ENCODE measurements at regions not wholly inside any gene's neighbourhood (a gene's known extent, or its start where the extent isn't known, plus 50 kb on each side); places are given as distances from the start of the nearest gene placed in this dataset.

DNA sequence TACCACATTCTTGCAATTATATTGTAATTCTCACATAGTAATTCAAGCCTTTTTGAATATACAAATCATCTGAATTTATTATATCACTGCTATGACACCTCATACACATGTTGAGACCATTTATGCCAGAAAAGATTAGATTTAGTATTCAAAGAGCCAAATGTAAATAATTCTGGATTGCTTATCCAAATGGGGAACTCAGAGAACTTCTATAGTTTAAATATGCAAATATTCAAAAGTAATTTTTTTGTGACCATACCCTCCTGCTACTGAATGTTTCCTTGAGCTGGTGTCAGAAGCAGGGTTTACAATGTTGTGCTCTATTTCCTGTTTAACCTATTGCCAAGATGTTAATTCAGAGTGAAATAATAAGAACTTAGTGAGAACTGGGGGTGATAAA is 372.2 kb downstream of the TRIML1 start:
- no peaks in the 10 kb centered on the region for H3K27me3 ChIP-seq (ENCODE audit: low read depth)
- H3K4me1 ChIP-seq, result no peaks in the 10 kb centered on the region
- H3K4me3 ChIP-seq, result no peak overlapping the region
- no peak for DNase-seq (ENCODE audit: low spot score in 2 of 2)
- H3K36me3 ChIP-seq (replicated peaks), result no peaks in the 10 kb centered on the region
- in situ Hi-C loops (cut with MboI; ENCODE audit: low sequenced_read_pairs), result no loop called here
- no peaks in the 10 kb centered on the region for H3K9me3 ChIP-seq

DNA sequence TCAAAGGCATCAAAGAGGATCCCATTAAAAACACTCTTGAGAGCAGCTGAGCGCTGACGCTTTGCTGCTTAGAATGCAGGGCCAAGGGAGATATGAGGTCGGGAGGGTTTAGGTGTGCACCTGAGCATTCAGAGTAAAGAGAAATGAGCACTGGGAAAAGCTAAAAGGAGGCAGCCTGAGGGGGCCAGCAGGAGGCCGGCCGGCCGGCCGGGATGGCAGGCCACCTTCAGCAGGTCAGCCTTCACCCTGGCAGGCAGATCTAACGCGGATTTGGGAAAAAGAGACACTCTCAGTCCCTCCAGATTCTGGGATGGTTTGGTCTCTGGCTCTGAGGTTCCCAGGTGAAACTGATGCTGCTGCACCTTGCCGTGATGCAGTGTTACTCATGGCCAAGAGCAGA is 393.5 kb downstream of the TRIML1 start:
- DNase-seq (ENCODE audit: low spot score in 2 of 2), result no peak
- H3K9me3 ChIP-seq, result no peaks in the 10 kb centered on the region
- H3K27me3 ChIP-seq (ENCODE audit: low read depth), result no peaks in the 10 kb centered on the region
- no peaks in the 10 kb centered on the region for H3K4me1 ChIP-seq
- H3K36me3 ChIP-seq (replicated peaks), result no peaks in the 10 kb centered on the region
- H3K4me3 ChIP-seq, result no peak overlapping the region
- in situ Hi-C loops (cut with MboI; ENCODE audit: low sequenced_read_pairs), result no loop called here

DNA sequence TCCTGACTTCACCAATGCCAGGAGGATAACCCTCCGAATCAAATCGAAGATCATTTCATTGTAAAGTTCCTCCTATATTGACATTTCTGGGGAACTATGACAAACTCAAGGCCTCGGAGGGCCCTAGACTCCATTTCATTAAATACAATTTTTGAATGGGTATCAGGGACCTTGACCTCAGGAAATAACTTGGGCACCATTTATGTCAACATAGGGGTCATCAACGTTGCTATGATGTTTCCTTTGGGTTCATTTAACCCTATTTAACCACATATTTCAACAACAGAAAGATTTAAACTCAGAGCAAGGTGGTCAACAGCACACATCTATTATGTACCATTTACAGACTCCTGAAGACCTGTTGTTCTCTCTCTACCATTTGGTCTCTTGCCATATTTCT is 395.1 kb downstream of the TRIML1 start:
- Histone ChIP-seq H3K9me3 (no peaks in the 10 kb centered on the region), H3K27me3 (ENCODE audit: low read depth) (no peaks in the 10 kb centered on the region), H3K36me3 (replicated peaks) (no peaks in the 10 kb centered on the region), H3K4me1 (no peaks in the 10 kb centered on the region), H3K4me3 (no peak overlapping the region)
- no peak for DNase-seq (ENCODE audit: low spot score in 2 of 2)
- in situ Hi-C loops (cut with MboI; ENCODE audit: low sequenced_read_pairs), result no loop called here

DNA sequence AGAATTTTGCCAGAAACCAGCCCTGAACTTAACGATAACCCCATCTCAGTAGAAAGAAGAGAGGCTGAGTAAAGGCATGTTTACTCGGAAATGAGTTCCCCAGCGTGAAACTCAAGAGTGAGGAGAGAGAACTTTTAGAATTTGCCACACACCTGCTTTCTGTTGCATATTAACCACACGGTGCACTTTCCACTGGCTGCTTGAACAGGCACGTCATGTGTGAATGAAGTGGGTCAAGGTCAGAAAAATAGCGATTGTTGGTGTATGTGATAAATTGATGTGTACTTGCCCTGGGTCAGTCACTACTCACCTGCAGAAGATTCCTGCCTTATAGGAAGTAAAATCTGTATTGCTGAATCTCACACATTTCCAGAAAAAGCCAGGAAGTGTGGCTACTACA is 395.7 kb downstream of the TRIML1 start:
- in situ Hi-C loops (cut with MboI; ENCODE audit: low sequenced_read_pairs), result no loop called here
- Histone ChIP-seq H3K4me1 (no peaks in the 10 kb centered on the region), H3K36me3 (replicated peaks) (no peaks in the 10 kb centered on the region), H3K4me3 (no peak overlapping the region), H3K9me3 (no peaks in the 10 kb centered on the region), H3K27me3 (ENCODE audit: low read depth) (no peaks in the 10 kb centered on the region)
- no peak for DNase-seq (ENCODE audit: low spot score in 2 of 2)

DNA sequence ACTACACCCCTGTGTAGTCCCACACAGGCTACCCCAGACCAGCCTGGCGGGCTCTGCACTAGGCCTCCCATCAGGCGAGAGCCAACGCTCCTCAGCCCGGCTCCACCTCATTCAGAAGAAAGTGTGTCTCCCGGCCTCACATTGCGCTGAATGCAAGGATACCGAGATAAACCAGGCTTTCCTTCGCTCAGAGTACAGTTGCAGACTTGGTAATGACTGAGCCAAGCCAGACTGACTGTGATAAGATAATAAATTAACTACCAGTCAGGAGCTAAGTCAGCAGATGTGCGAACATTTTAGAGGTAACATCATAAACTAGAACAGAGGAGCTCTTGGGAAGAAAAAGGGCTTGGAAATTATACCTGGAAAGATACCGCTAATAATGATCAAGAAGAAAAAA is 397.6 kb downstream of the TRIML1 start:
- H3K4me1 ChIP-seq, result no peaks in the 10 kb centered on the region
- in situ Hi-C loops (cut with MboI; ENCODE audit: low sequenced_read_pairs), result no loop called here

DNA sequence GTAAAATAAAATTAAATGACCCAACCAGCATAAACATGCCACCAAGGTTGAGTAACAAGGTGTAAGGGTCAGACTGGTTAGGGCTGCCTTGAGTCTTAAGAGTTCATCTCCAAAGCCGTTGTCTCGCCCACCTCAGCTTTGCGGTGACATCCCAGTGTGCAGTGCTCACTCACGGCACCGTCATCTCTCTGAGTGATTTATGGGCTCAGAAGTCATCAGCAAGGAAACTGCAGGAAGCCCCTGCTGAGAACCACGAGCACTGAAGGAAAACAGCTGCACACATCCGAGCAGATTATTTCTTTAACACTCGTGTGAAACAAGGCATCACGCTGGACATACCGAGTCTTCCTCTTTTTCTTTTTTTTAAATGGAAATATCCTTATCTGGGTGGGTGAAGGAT is 411.1 kb downstream of the TRIML1 start:
- no peak for DNase-seq (ENCODE audit: low spot score in 2 of 2)
- no peaks in the 10 kb centered on the region for H3K4me1 ChIP-seq
- H3K4me3 ChIP-seq, result no peak overlapping the region
- in situ Hi-C loops (cut with MboI; ENCODE audit: low sequenced_read_pairs), result no loop called here
- no peaks in the 10 kb centered on the region for H3K36me3 ChIP-seq (replicated peaks)
- H3K9me3 ChIP-seq, result no peaks in the 10 kb centered on the region
- H3K27me3 ChIP-seq (ENCODE audit: low read depth), result no peaks in the 10 kb centered on the region

More for the DNA sequence above, 397.6 kb downstream of the TRIML1 start:
- Histone ChIP-seq H3K27me3 (ENCODE audit: low read depth) (no peaks in the 10 kb centered on the region), H3K4me3 (no peak overlapping the region), H3K9me3 (no peaks in the 10 kb centered on the region), H3K36me3 (replicated peaks) (no peaks in the 10 kb centered on the region)
- DNase-seq (ENCODE audit: low spot score in 2 of 2), result no peak

DNA sequence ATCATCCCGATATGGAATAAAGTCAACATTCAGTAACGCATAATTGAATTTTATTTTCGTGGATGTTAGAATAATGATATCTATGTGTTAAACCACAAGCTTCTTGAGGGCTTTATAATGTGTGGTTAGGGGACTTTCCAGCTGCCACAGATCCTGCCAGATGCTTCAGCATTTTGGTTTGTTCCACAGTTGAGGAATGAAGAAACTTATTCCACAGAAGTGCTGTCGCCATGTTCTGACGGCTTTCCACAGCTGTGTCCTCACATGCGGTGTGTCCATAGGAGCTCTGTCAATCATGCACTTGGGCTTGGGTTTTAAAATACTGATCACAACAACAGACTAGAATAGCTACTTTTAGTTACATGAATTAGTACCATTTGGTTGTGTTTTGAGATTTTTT is 411.9 kb downstream of the TRIML1 start:
- in situ Hi-C loops (cut with MboI; ENCODE audit: low sequenced_read_pairs), result no loop called here
- no peak for DNase-seq (ENCODE audit: low spot score in 2 of 2)
- H3K36me3 ChIP-seq (replicated peaks), result no peaks in the 10 kb centered on the region
- no peaks in the 10 kb centered on the region for H3K4me1 ChIP-seq
- no peaks in the 10 kb centered on the region for H3K27me3 ChIP-seq (ENCODE audit: low read depth)
- H3K4me3 ChIP-seq, result no peak overlapping the region
- H3K9me3 ChIP-seq, result no peaks in the 10 kb centered on the region

DNA sequence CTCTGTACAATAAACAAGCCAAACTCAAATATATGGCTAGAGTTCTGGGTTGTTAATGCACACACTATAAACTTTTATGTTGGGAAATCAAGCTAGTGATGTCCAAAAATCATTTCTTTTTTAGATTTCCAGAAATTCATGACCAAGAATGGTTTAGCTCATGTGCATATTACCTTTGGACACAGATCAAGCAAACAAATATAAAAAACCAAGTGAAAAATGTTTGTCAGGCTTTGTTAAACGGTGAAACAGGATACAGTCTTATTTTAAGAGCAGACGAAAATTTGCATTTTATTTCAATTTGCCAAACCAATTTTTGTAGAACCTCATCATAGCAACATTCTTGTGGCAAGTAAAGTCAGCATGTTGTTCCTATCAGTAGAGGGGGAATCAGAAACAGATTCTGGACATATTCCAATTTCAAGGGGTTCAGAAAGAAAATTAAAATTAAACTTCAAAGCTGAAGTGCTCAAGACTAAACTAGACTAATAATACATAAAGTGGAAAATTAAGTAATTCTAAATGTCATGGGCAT is 413.6 kb downstream of the TRIML1 start:
- H3K4me1 ChIP-seq, result no peaks in the 10 kb centered on the region
- no peaks in the 10 kb centered on the region for H3K27me3 ChIP-seq (ENCODE audit: low read depth)
- H3K9me3 ChIP-seq, result no peaks in the 10 kb centered on the region
- H3K36me3 ChIP-seq (replicated peaks), result no peaks in the 10 kb centered on the region
- in situ Hi-C loops (cut with MboI; ENCODE audit: low sequenced_read_pairs), result no loop called here
- no peak for DNase-seq (ENCODE audit: low spot score in 2 of 2)
- H3K4me3 ChIP-seq, result no peak overlapping the region

DNA sequence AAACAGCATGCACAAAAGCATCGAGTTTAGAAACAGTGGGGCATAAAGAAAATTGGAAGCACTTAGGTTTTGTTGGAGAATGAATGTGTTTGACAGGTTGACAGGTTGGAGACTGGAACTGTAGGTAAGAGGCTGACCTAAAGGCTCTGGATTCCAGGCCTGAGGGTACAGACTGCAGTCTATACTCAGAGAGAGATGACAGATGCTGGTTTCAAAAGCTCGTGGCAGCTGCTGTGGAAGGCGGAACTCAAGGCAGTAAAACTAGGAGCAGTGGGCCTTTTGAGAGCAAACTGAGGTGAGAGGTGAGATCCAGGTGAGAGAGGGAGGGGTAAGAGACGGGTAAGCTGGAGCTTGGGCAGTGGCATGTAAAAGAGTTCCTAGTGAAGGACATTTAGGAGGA is 415.2 kb downstream of the TRIML1 start:
- no peaks in the 10 kb centered on the region for H3K4me1 ChIP-seq
- H3K4me3 ChIP-seq, result no peak overlapping the region
- DNase-seq (ENCODE audit: low spot score in 2 of 2), result no peak
- no peaks in the 10 kb centered on the region for H3K27me3 ChIP-seq (ENCODE audit: low read depth)
- H3K9me3 ChIP-seq, result no peaks in the 10 kb centered on the region
- no peaks in the 10 kb centered on the region for H3K36me3 ChIP-seq (replicated peaks)
- in situ Hi-C loops (cut with MboI; ENCODE audit: low sequenced_read_pairs), result no loop called here

DNA sequence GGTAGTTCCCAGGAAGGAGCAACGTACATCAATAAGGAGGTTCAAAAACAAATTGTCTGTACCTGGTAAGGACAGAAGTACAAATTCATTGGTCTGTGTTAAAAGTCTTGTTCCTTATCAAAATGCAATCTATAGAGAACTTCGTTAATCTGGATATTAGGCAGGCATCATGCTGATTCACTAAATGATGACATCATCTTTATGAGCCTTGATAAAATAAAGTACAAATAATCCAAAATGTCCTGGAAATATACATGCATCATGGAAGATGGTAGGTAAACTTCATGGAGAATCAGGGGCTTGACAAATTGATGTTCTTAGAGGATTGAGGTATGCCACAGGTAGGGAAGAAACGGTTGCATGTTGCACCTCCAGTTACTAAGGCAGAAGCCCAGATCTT is 433.9 kb downstream of the TRIML1 start:
- Histone ChIP-seq H3K36me3 (replicated peaks) (no peaks in the 10 kb centered on the region), H3K9me3 (no peaks in the 10 kb centered on the region), H3K27me3 (ENCODE audit: low read depth) (no peaks in the 10 kb centered on the region), H3K4me1 (no peaks in the 10 kb centered on the region), H3K4me3 (no peak overlapping the region)
- in situ Hi-C loops (cut with MboI; ENCODE audit: low sequenced_read_pairs), result no loop called here
- no peak for DNase-seq (ENCODE audit: low spot score in 2 of 2)

DNA sequence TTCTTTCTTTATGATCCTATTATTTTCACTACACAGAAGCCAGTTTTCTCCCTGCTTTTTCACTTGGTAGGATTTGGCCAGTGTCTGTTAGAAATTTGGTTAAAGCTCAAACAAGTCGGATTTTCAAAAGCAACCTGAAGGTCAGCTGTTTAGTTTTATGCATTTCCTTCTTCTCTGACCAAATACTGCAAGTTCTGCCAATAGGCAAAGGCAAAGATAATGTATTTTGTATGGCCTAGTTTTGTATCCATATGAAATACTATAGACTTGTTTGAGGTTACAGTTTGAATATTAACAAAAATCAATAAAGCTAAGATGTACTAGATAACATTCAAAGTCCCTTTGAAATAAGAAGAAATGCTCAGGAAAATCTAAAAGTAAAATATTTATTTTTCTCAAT is 439.4 kb downstream of the TRIML1 start:
- in situ Hi-C loops (cut with MboI; ENCODE audit: low sequenced_read_pairs), result no loop called here
- H3K27me3 ChIP-seq (ENCODE audit: low read depth), result no peaks in the 10 kb centered on the region
- no peaks in the 10 kb centered on the region for H3K36me3 ChIP-seq (replicated peaks)
- H3K4me1 ChIP-seq, result no peaks in the 10 kb centered on the region
- H3K4me3 ChIP-seq, result no peak overlapping the region
- H3K9me3 ChIP-seq, result no peaks in the 10 kb centered on the region
- no peak for DNase-seq (ENCODE audit: low spot score in 2 of 2)

DNA sequence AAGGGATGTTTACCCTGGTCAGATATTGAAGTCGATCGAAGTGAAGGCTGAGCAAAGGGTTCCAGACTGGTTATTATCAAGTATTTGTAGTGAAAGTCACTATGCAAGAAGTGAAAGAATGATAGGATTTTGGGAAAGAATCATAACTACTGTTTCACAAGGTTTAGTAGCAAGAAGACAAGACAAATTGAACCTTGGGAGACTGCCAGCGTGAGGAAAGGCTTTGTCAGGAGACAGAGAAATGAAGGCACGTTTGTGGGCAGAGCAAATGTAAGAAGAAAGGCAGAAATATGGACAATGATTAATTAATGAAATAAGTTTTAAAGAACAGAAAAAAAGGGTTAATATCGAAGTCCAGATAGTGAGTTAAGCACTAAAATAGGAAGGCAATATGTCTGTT is 456.8 kb downstream of the TRIML1 start:
- Histone ChIP-seq H3K9me3 (no peaks in the 10 kb centered on the region), H3K4me1 (no peaks in the 10 kb centered on the region), H3K27me3 (ENCODE audit: low read depth) (no peaks in the 10 kb centered on the region), H3K4me3 (no peak overlapping the region), H3K36me3 (replicated peaks) (no peaks in the 10 kb centered on the region)
- in situ Hi-C loops (cut with MboI; ENCODE audit: low sequenced_read_pairs), result no loop called here
- no peak for DNase-seq (ENCODE audit: low spot score in 2 of 2)

DNA sequence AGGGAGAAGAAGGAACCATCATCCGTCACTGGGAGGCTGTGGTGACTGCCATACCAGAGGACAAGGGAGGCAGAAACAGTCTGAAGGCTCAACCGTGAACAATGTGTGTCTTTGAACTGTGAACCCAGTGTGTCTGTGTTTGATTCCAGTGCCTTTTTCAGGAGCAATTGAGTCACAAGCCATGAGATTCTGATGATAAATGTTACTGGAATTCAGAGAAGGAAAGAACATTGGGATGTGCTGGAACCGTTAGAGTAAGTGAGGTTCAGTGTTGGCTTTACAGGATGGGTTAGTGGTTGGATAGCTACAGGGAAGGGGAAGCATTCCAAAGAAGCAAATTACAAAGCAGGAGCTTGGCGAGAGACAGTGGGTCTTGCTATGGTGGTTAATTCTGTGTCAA is 464.4 kb downstream of the TRIML1 start:
- in situ Hi-C loops (cut with MboI; ENCODE audit: low sequenced_read_pairs), result no loop called here

DNA sequence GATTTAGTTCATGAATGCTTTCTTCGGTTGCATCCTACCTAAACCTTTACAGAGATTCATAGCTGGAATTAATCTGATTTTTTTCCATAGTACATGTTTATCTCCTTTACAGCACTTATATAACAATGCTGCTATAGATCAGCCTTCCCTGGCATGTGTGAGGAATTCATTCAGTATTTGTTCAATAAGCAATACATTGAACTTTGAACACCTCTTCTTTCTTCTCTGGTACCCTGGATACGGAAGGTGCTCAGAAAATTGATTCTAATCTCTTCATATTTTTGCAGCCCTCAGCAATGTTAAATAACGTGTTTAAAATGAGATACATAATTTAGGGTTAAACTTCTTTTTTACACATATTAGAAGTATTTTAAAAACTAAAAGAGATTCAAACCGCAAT is 467.4 kb downstream of the TRIML1 start:
- H3K27me3 ChIP-seq (ENCODE audit: low read depth), result no peaks in the 10 kb centered on the region
- H3K4me1 ChIP-seq, result no peaks in the 10 kb centered on the region
- DNase-seq (ENCODE audit: low spot score in 2 of 2), result no peak
- no peak overlapping the region for H3K4me3 ChIP-seq
- no peaks in the 10 kb centered on the region for H3K36me3 ChIP-seq (replicated peaks)
- in situ Hi-C loops (cut with MboI; ENCODE audit: low sequenced_read_pairs), result no loop called here
- no peaks in the 10 kb centered on the region for H3K9me3 ChIP-seq

More for the DNA sequence above, 464.4 kb downstream of the TRIML1 start:
- Histone ChIP-seq H3K4me1 (no peaks in the 10 kb centered on the region), H3K36me3 (replicated peaks) (no peaks in the 10 kb centered on the region), H3K4me3 (no peak overlapping the region), H3K27me3 (ENCODE audit: low read depth) (no peaks in the 10 kb centered on the region), H3K9me3 (no peaks in the 10 kb centered on the region)
- no peak for DNase-seq (ENCODE audit: low spot score in 2 of 2)

DNA sequence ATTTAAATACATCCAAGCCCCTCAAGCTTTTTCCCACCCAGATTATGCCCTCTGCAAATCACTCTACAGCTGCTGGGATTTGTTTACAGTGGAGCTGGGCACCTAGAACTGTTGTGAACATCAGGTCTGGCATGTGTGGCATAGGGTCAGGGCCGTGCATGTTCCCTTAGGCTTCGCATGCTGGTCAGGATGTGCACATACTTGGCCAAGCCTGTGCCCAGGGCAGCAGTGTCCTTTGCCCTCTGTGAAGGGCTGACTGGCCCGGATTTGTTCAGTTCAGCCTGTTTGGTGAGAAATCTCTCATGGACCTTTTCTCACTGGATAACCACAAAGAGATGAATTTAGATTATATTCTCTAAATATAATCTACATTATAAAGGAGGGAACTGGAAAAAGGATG is 471.9 kb downstream of the TRIML1 start:
- Histone ChIP-seq H3K4me3 (no peak overlapping the region), H3K27me3 (ENCODE audit: low read depth) (no peaks in the 10 kb centered on the region), H3K4me1 (no peaks in the 10 kb centered on the region), H3K9me3 (no peaks in the 10 kb centered on the region), H3K36me3 (replicated peaks) (no peaks in the 10 kb centered on the region)
- in situ Hi-C loops (cut with MboI; ENCODE audit: low sequenced_read_pairs), result no loop called here
- DNase-seq (ENCODE audit: low spot score in 2 of 2), result no peak
